H1 (cell line): ENCODE measurements at regions not wholly inside any gene's neighbourhood (a gene's known extent, or its start where the extent isn't known, plus 50 kb on each side); places are given as distances from the start of the nearest gene placed in this dataset.

ENCODE experiments used
- CTCF ChIA-PET: fragments of 300-600 bp; sonication (Branson Sonifier 250); formaldehyde crosslinking; loops from one replicate; lab custom pipeline; 2021; ENCODE audit not compliant: partially characterized antibody; lab: Charles Lee
- POLR2A ChIA-PET: fragments of 300-600 bp; sonication (Branson Sonifier 250); formaldehyde crosslinking; loops from one replicate; lab custom pipeline; 2021; ENCODE audit warnings: inconsistent platforms; ENCODE audit not compliant: partially characterized antibody; lab: Charles Lee
- DNase-seq, 2 experiments: peaks; one replicate each; pipeline versions ENCODE4 v3.0.0 to v3.0.0-alpha.2; 2010 to 2022; ENCODE audit warnings: low spot score in 2 of 2, low read depth in 1 of 2, mixed read lengths in 1 of 2
- FAIRE-seq: peaks from 2 replicates; lab custom pipeline; 2011; peaks lifted over from hg19 to GRCh38; lab: Jason Lieb, UNC
- H2AFZ ChIP-seq: 2 replicates; pipeline ENCODE4 v1.8.1; 2012; ENCODE audit warnings: low read length, inconsistent platforms
- H2AK5ac ChIP-seq: 2 replicates; pipeline ENCODE4 v1.6.1; 2013; ENCODE audit warnings: low read depth, low read length
- H2BK120ac ChIP-seq: replicated peaks from 2 replicates; pipeline ENCODE3; 2013; ENCODE audit warnings: low read depth, low read length, inconsistent platforms
- H2BK12ac ChIP-seq: 2 replicates; pipeline ENCODE4 v1.6.1; 2013; ENCODE audit warnings: low read depth, low read length
- H2BK15ac ChIP-seq: 2 replicates; pipeline ENCODE4 v1.6.1; 2013; ENCODE audit warnings: low read length
- H2BK20ac ChIP-seq: 2 replicates; pipeline ENCODE4 v1.6.1; 2013; ENCODE audit warnings: low read length
- H2BK5ac ChIP-seq: 2 replicates; pipeline ENCODE4 v1.6.1; 2013; ENCODE audit warnings: low read depth, low read length
- H3K14ac ChIP-seq: 2 replicates; pipeline ENCODE4 v1.6.1; 2013; ENCODE audit warnings: inconsistent platforms; ENCODE audit not compliant: insufficient read length
- H3K18ac ChIP-seq: 2 replicates; pipeline ENCODE4 v1.6.1; 2013; ENCODE audit warnings: low read length; ENCODE audit errors: extremely low read depth
- H3K23ac ChIP-seq: 2 replicates; pipeline ENCODE4 v1.6.1; 2013; ENCODE audit warnings: inconsistent platforms; ENCODE audit not compliant: insufficient read length
- H3K23me2 ChIP-seq: 2 replicates; pipeline ENCODE4 v1.6.1; 2013; ENCODE audit warnings: low read depth, low read length
- H3K27ac ChIP-seq: 2 replicates; pipeline ENCODE4 v1.6.1; 2011; ENCODE audit warnings: low read depth, low read length, inconsistent platforms
- H3K27me3 ChIP-seq, 4 experiments: replicated peaks in 1 of 4; 1 replicate in 1 of 4; 2 replicates in 3 of 4; pipeline versions ENCODE4 v1.6.1 to v1.8.1; 2011 to 2013; ENCODE audit warnings: low read length in 3 of 4, mild to moderate bottlenecking in 3 of 4, inconsistent platforms in 2 of 4, mixed read lengths in 2 of 4, moderate library complexity in 1 of 4; ENCODE audit not compliant: control insufficient read depth in 3 of 4, insufficient read depth in 3 of 4; ENCODE audit errors: extremely low read depth in 1 of 4
- H3K36me3 ChIP-seq, 4 experiments: 2 replicates each; pipeline versions ENCODE4 v1.6.1 to v1.8.1; 2011 to 2013; ENCODE audit warnings: mild to moderate bottlenecking in 4 of 4, low read length in 3 of 4, moderate library complexity in 2 of 4, control low read depth in 1 of 4, inconsistent platforms in 1 of 4; ENCODE audit not compliant: insufficient read depth in 4 of 4, control insufficient read depth in 2 of 4
- H3K4ac ChIP-seq: replicated peaks from 2 replicates; pipeline ENCODE3; 2013; ENCODE audit warnings: low read length, low read depth, mixed read lengths, inconsistent platforms; ENCODE audit not compliant: insufficient read length
- H3K4me1 ChIP-seq, 4 experiments: replicated peaks in 1 of 4; 1 replicate in 1 of 4; 2 replicates in 3 of 4; pipeline versions ENCODE4 v1.6.1 to v1.8.1; 2011 to 2013; ENCODE audit warnings: low read length in 3 of 4, inconsistent platforms in 2 of 4, mixed read lengths in 1 of 4; ENCODE audit not compliant: insufficient read depth in 4 of 4, control insufficient read depth in 3 of 4
- H3K4me2 ChIP-seq, 2 experiments: 2 replicates each; pipeline versions ENCODE4 v1.6.1 to v1.8.1; 2011 to 2013; ENCODE audit warnings: low read depth in 2 of 2, low read length in 2 of 2, control low read depth in 1 of 2, inconsistent platforms in 1 of 2, mild to moderate bottlenecking in 1 of 2; ENCODE audit not compliant: insufficient read depth in 1 of 2
- H3K4me3 ChIP-seq, 4 experiments: fragments of 200-600, 300-600 bp in 1 of 4; sonication (generic), shearing (Covaris generic), sonication (Bioruptor Twin) in 1 of 4; 2 replicates each; pipeline versions ENCODE4 v1.5.1 to v1.8.1; 2011 to 2016; ENCODE audit warnings: low read length in 4 of 4, low read depth in 3 of 4, control low read depth in 2 of 4, inconsistent platforms in 2 of 4, mild to moderate bottlenecking in 2 of 4, mixed read lengths in 1 of 4, moderate library complexity in 1 of 4; ENCODE audit not compliant: insufficient read depth in 2 of 4; ENCODE audit errors: extremely low read depth in 1 of 4
- H3K56ac ChIP-seq: replicated peaks from 2 replicates; pipeline ENCODE3; 2013; ENCODE audit warnings: low read depth, mild to moderate bottlenecking, mixed read lengths, low read length, inconsistent platforms; ENCODE audit not compliant: insufficient read length
- H3K79me1 ChIP-seq: 2 replicates; pipeline ENCODE4 v1.6.1; 2013; ENCODE audit warnings: low read depth, low read length, control low read depth
- H3K79me2 ChIP-seq, 2 experiments: 2 replicates each; pipeline versions ENCODE4 v1.6.1 to v1.8.1; 2012 to 2013; ENCODE audit warnings: low read length in 2 of 2, mild to moderate bottlenecking in 2 of 2, inconsistent platforms in 1 of 2; ENCODE audit not compliant: insufficient read depth in 2 of 2, control insufficient read depth in 1 of 2
- H3K9ac ChIP-seq, 4 experiments: replicated peaks in 1 of 4; 1 replicate in 1 of 4; 2 replicates in 3 of 4; pipeline versions ENCODE4 v1.6.1 to v1.8.1; 2011 to 2013; ENCODE audit warnings: low read depth in 3 of 4, low read length in 3 of 4, control low read depth in 2 of 4, mild to moderate bottlenecking in 2 of 4, moderate library complexity in 2 of 4, inconsistent platforms in 1 of 4; ENCODE audit errors: extremely low read depth in 1 of 4
- H3K9me3 ChIP-seq, 2 experiments: 2 replicates each; pipeline versions ENCODE4 v1.6.1 to v1.8.1; 2012 to 2013; ENCODE audit warnings: mild to moderate bottlenecking in 2 of 2, moderate library complexity in 2 of 2, control low read depth in 1 of 2, inconsistent platforms in 1 of 2, low read depth in 1 of 2, low read length in 1 of 2, mixed read lengths in 1 of 2; ENCODE audit not compliant: insufficient read depth in 2 of 2
- H4K20me1 ChIP-seq, 2 experiments: replicated peaks in 1 of 2; 2 replicates each; pipeline versions ENCODE3 to v1.8.1; 2011 to 2013; ENCODE audit warnings: inconsistent platforms in 2 of 2, low read length in 2 of 2, mild to moderate bottlenecking in 1 of 2; ENCODE audit not compliant: insufficient read depth in 2 of 2, control insufficient read depth in 1 of 2
- H4K5ac ChIP-seq: 2 replicates; pipeline ENCODE4 v1.6.1; 2013; ENCODE audit warnings: low read length, low read depth, mixed read lengths, inconsistent platforms; ENCODE audit not compliant: insufficient read length
- H4K8ac ChIP-seq: 2 replicates; pipeline ENCODE4 v1.8.0; 2013; ENCODE audit warnings: mild to moderate bottlenecking, moderate library complexity, low read length, inconsistent platforms; ENCODE audit not compliant: insufficient read depth; ENCODE audit errors: extremely low read depth
- H4K91ac ChIP-seq: replicated peaks from 2 replicates; pipeline ENCODE3; 2013; ENCODE audit warnings: low read length, mixed read lengths, inconsistent platforms; ENCODE audit not compliant: insufficient read length
- ASH2L ChIP-seq: fragments of 200-600, 300-600 bp; sonication (generic); IDR thresholded peaks from one replicate; pipeline ENCODE4 v1.7.1; 2017; ENCODE audit warnings: low read length
- CTBP2 ChIP-seq: IDR thresholded peaks from 2 replicates; pipeline ENCODE4 v1.7.0; 2011; ENCODE audit warnings: borderline replicate concordance, mild to moderate bottlenecking, moderate library complexity, mixed read lengths, low read length; ENCODE audit not compliant: insufficient read depth, insufficient read length
- EP300 ChIP-seq, 2 experiments: IDR thresholded peaks; 1 replicate in 1 of 2; 2 replicates in 1 of 2; pipeline ENCODE4 v1.6.1; 2011 to 2012; ENCODE audit warnings: low read depth in 2 of 2, low read length in 2 of 2, mild to moderate bottlenecking in 2 of 2, borderline replicate concordance in 1 of 2, inconsistent platforms in 1 of 2, moderate library complexity in 1 of 2
- GTF2F1 ChIP-seq: IDR thresholded peaks from 2 replicates; pipeline ENCODE4 v1.6.1; 2012; ENCODE audit warnings: low read depth, low read length, improper control_type of control experiment, borderline replicate concordance
- KDM1A ChIP-seq: fragments of 200-600, 300-600 bp; sonication (generic); IDR thresholded peaks from 2 replicates; pipeline ENCODE4 v1.7.1; 2016; ENCODE audit warnings: mild to moderate bottlenecking, low read length, borderline replicate concordance
- RAD21 ChIP-seq, 2 experiments: IDR thresholded peaks in 1 of 2; conservative IDR thresholded peaks in 1 of 2; 2 replicates each; pipeline ENCODE4 v1.6.1; 2011; ENCODE audit warnings: low read depth in 2 of 2, low read length in 2 of 2, improper control_type of control experiment in 1 of 2, inconsistent platforms in 1 of 2, mild to moderate bottlenecking in 1 of 2, moderate library complexity in 1 of 2
- RFX5 ChIP-seq: IDR thresholded peaks from 2 replicates; pipeline ENCODE4 v1.6.1; 2011; ENCODE audit warnings: low read depth, low read length, improper control_type of control experiment, borderline replicate concordance
- RXRA ChIP-seq: IDR thresholded peaks from 2 replicates; pipeline ENCODE4 v1.6.1; 2011; ENCODE audit warnings: low read depth, mild to moderate bottlenecking, low read length, moderate library complexity; ENCODE audit not compliant: insufficient read depth
- ZNF274 ChIP-seq: IDR thresholded peaks from 2 replicates; pipeline ENCODE4 v1.7.0; 2012; ENCODE audit warnings: low read length, borderline replicate concordance; ENCODE audit errors: extremely low read depth
- WGBS, 2 experiments: shearing (Covaris generic) in 1 of 2; methylation state at CpG; one replicate each; pipeline versions ENCODE4 v1.1.6 to v1.1.7; 2013 to 2015; ENCODE audit warnings: low lambda C conversion rate in 2 of 2, mixed read lengths in 2 of 2, inconsistent platforms in 1 of 2, low coverage in 1 of 2, missing lambda C conversion rate in 1 of 2; ENCODE audit not compliant: insufficient replicate concordance in 2 of 2, insufficient coverage in 1 of 2, insufficient read length in 1 of 2; ENCODE audit errors: extremely low coverage in 1 of 2, missing lambda C conversion rate in 1 of 2; 5-methylcytosine and 5-hydroxymethylcytosine counted together

DNA sequence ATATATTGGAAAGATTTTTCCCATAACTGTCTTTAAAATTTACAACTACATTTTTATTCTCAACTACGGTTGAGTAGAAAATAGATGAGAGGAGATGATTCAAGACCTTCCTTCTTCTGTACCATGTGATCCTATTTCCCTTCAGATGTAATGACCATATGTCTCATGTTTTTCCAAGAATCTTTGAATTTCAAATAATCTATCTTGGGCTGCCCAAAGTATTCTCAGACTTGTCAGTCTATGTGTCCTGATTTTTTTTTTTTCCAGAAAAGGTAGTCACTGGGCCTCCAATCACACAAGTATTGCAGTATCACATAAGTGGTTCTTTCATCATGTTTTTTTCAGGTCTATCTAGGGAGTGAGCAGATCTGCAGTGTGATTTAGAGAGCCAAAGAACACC, 392.4 kb downstream of the RFC3 start:
- no peaks in the 10 kb centered on the region for H4K20me1 ChIP-seq
- H3K4me1 ChIP-seq = no peaks in the 10 kb centered on the region
- H3K23ac ChIP-seq = no peak overlapping the region
- H3K9me3 ChIP-seq = no peaks in the 10 kb centered on the region
- 78% methylated on average over 1 of the region's 1 CpG; no CpG with 5 or more reads in 1 of the 2 experiments for WGBS, 2 experiments
- no peak overlapping the region for H3K56ac ChIP-seq
- H2BK20ac ChIP-seq = no peak overlapping the region
- no peak overlapping the region for H3K4ac ChIP-seq
- H4K91ac ChIP-seq = no peak overlapping the region
- H3K27me3 ChIP-seq = no peaks in the 10 kb centered on the region
- H2BK15ac ChIP-seq = no peak overlapping the region
- ChIA-PET POLR2A (no interaction called here), CTCF (no interaction called here)
- H3K4me2 ChIP-seq = no peak overlapping the region
- no peak overlapping the region for H2AFZ ChIP-seq
- no peak overlapping the region for H4K5ac ChIP-seq
- no peak overlapping the region for H4K8ac ChIP-seq
- no peak overlapping the region for H3K4me3 ChIP-seq
- FAIRE-seq (no peak), DNase-seq (no peak)
- H3K27ac ChIP-seq = no peak overlapping the region
- H3K79me2 ChIP-seq = no peaks in the 10 kb centered on the region
- H3K18ac ChIP-seq = no peak overlapping the region
- H3K36me3 ChIP-seq = no peaks in the 10 kb centered on the region
- no peaks in the 10 kb centered on the region for H3K79me1 ChIP-seq
- H2BK120ac ChIP-seq = no peak overlapping the region
- no peak overlapping the region for H3K14ac ChIP-seq
- no peak for TF ChIP-seq RAD21 (IDR thresholded peaks at IDR 0.05 in 1 of 2, conservative IDR thresholded peaks at IDR 0.05 in 1 of 2; ENCODE audit: low read depth in 2 of 2, low read length in 2 of 2)
- TF ChIP-seq CTBP2 = no peak
- no peak for TF ChIP-seq ZNF274
- TF ChIP-seq GTF2F1 = no peak
- no peak for TF ChIP-seq RXRA
- no peak for TF ChIP-seq EP300 (IDR thresholded peaks at IDR 0.05; ENCODE audit: borderline replicate concordance in 1 of 2, low read depth in 2 of 2, low read length in 2 of 2)
- no peak for TF ChIP-seq RFX5
- no peak for TF ChIP-seq KDM1A
- TF ChIP-seq ASH2L = no peak
- no peak overlapping the region for H2BK12ac ChIP-seq
- no peak overlapping the region for H2BK5ac ChIP-seq
- no peaks in the 10 kb centered on the region for H3K23me2 ChIP-seq
- no peak overlapping the region for H2AK5ac ChIP-seq
- no peak overlapping the region for H3K9ac ChIP-seq
